ENCODE measurements at regions not wholly inside any gene's neighbourhood (a gene's known extent, or its start where the extent isn't known, plus 50 kb on each side); places are given as distances from the start of the nearest gene placed in this dataset.

DNA sequence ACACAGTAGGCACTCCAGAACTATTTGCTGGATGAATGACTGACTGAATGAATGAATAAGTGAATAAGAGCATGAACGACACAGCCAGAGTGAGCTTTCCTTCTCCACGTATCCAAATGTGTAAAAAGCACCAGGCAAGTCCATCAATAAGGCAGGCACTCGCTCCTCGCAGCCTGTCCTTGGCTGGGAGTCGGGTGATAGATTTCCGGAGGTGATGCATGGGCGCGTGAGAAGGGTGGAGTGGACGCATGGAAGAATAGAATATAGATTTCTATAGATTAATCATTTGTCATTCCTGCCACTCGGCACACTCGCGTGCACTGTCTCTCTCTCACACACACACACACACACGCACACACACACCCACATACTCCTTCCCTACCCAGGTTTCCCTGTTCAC, 164.3 kb upstream of the ZC3H12A start:
- TF ChIP-seq, protein P1, sequence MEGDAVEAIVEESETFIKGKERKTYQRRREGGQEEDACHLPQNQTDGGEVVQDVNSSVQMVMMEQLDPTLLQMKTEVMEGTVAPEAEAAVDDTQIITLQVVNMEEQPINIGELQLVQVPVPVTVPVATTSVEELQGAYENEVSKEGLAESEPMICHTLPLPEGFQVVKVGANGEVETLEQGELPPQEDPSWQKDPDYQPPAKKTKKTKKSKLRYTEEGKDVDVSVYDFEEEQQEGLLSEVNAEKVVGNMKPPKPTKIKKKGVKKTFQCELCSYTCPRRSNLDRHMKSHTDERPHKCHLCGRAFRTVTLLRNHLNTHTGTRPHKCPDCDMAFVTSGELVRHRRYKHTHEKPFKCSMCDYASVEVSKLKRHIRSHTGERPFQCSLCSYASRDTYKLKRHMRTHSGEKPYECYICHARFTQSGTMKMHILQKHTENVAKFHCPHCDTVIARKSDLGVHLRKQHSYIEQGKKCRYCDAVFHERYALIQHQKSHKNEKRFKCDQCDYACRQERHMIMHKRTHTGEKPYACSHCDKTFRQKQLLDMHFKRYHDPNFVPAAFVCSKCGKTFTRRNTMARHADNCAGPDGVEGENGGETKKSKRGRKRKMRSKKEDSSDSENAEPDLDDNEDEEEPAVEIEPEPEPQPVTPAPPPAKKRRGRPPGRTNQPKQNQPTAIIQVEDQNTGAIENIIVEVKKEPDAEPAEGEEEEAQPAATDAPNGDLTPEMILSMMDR (IDR thresholded peaks at IDR 0.05; ENCODE audit: borderline replicate concordance, control extremely low read depth, extremely low read depth, insufficient read depth, missing control alignments), result no peak
- DNase-seq (ENCODE audit: low spot score), result no peak
- in situ Hi-C loops (cut with MboI; ENCODE audit: low sequenced_read_pairs, unreplicated experiment), result no loop called here

DNA sequence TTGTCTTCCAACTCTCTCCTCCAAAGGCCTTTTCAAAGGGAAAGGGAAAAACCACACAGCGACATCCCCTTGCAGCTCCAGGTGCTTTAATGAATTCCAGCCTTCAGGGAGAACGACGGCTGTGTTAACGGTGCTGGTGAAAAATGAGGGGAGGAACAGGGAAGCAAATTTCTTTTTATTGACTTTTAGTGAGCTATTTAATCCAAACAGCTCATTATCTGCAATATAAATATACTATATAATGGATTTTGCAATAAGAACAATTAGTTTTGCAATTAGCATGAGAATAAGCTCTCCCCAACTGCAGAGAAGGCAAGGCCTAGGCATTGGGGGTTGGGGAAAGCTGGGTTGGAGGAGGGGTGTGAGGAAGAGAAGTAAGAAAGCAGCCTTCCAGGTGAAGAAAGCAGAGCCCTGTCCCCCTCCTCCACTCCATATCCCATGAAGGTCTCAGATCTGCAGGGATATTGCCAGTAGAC, 159.0 kb upstream of the ZC3H12A start:
- TF ChIP-seq, protein P1 (IDR thresholded peaks at IDR 0.05; ENCODE audit: borderline replicate concordance, control extremely low read depth, extremely low read depth, insufficient read depth, missing control alignments), result no peak
- in situ Hi-C loops (cut with MboI; ENCODE audit: low sequenced_read_pairs, unreplicated experiment), result no loop called here
- DNase-seq (ENCODE audit: low spot score), result no peak

- DNase-seq (ENCODE audit: low spot score), result no peak
- TF ChIP-seq, protein P1 (IDR thresholded peaks at IDR 0.05; ENCODE audit: borderline replicate concordance, control extremely low read depth, extremely low read depth, insufficient read depth, missing control alignments), result no peak
- in situ Hi-C loops (cut with MboI; ENCODE audit: low sequenced_read_pairs, unreplicated experiment), result no loop called here
Observed at GRCh38 chr1:37317870-37318467, 156.4 kb upstream of the ZC3H12A start.

DNA sequence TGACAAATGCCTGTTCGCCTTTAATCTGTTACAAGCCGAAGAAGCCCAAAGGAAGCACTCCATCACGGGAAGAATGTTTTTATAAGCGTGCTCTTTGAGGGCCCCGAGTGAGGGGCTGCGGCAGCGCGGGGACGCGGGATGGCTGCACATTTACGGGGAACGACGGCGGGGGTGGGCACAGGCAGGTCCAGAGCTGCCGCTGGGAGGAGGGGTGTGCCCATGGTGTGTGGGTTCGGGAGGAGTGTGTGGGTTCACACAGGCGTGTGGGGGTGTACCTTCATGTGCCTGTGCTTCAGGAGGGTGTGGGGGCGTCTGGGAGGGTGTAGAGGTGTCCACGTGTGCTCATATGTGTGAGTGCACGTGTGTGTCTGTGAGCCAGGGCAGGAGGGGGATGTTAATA, 155.9 kb upstream of the ZC3H12A start:
- in situ Hi-C loops (cut with MboI; ENCODE audit: low sequenced_read_pairs, unreplicated experiment), result no loop called here
- TF ChIP-seq, protein P1 (IDR thresholded peaks at IDR 0.05; ENCODE audit: borderline replicate concordance, control extremely low read depth, extremely low read depth, insufficient read depth, missing control alignments), result no peak
- DNase-seq (ENCODE audit: low spot score), result no peak

- TF ChIP-seq, protein P1 (IDR thresholded peaks at IDR 0.05; ENCODE audit: borderline replicate concordance, control extremely low read depth, extremely low read depth, insufficient read depth, missing control alignments), result no peak
- in situ Hi-C loops (cut with MboI; ENCODE audit: low sequenced_read_pairs, unreplicated experiment), result no loop called here
Observed at GRCh38 chr1:37319284-37319683, 155.1 kb upstream of the ZC3H12A start.

DNA sequence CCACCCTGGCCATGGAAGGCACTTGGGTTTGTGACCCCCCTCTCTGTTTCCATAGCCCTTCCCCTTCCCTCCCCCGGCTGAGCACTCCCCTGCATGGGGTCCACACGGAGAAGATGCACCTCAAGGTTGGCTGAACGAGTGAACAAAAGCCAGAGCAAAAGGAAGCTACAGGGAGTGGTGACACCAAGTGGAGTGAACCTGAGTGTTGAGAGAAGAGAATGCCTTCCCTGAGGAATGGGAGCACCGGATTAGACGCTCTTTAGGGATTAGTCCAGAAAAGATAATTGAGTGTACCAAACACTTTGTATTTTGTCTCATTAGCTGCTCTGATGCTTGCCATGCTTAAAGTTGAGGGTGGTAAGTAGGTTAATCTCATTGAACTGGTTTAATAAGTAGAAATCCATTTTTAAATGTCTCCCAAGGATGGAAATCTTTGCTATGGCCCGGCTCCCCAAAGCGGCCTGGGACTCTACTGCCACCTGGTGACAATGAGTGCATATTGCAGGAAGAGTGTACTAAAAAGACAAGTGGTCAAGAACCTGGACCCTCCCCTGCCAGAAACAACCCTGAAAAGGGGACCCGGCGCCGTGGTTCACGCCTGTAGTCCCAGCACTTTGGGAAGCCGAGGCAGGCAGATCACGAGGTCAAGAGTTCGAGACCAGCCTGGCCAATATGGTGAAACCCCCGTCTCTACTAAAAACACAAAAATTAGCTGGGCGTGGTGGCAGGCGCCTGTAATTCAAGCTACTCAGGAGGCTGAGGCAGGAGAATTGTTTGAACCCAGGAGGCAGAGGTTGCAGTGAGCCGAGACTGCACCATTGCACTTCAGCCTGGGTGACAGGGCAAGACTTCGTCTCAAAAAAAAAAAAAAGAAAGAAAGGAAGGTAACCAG, 150.6 kb upstream of the ZC3H12A start:
- TF ChIP-seq, protein P1 (IDR thresholded peaks at IDR 0.05; ENCODE audit: borderline replicate concordance, control extremely low read depth, extremely low read depth, insufficient read depth, missing control alignments), result peak; percentile 63
- in situ Hi-C loops (cut with MboI; ENCODE audit: low sequenced_read_pairs, unreplicated experiment), result no loop called here
- peak; percentile 78 for DNase-seq (ENCODE audit: low spot score)

More at GRCh38 chr1:37319284-37319683, 155.1 kb upstream of the ZC3H12A start:
- no peak for DNase-seq (ENCODE audit: low spot score)

Data from GM13976 (cell line).